HG02610 (cell line): ENCODE measurements at regions not wholly inside any gene's neighbourhood (a gene's known extent, or its start where the extent isn't known, plus 50 kb on each side); places are given as distances from the start of the nearest gene placed in this dataset.

ENCODE experiments used
- ATAC-seq: cut with Tn5 transposase; IDR thresholded peaks from one replicate; pipeline ENCODE4 v1.9.1; 2021; ENCODE audit warnings: mild to moderate bottlenecking, moderate library complexity; ENCODE audit not compliant: unreplicated experiment

GRCh38 chr13:106384516-106384915 lies 150.9 kb downstream of the EFNB2 start:
- no peak for ATAC-seq

DNA sequence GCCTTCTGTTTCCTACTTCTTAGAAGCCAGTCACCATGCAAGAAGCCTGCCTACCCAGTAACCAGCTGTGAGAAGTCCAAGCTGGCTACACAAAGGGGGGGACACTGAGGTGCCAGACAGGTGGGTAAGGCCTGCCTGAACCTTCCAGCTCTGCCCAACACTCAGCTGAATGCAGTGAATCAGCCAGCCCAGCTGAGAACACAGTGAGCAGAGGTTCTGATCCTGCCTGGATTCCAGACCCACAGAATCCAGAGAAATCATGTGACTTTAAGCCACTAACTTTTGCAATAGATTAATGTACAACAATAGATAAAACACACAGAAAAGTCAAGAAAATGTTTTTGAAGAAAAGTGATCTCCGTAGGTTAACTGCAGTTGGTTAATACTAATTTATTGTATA lies 151.7 kb downstream of the EFNB2 start:
- no peak for ATAC-seq

GRCh38 chr13:106382534-106382933 lies 152.9 kb downstream of the EFNB2 start:
- ATAC-seq: no peak

- no peak for ATAC-seq
Observed at GRCh38 chr13:106381091-106381490, 154.4 kb downstream of the EFNB2 start.

DNA sequence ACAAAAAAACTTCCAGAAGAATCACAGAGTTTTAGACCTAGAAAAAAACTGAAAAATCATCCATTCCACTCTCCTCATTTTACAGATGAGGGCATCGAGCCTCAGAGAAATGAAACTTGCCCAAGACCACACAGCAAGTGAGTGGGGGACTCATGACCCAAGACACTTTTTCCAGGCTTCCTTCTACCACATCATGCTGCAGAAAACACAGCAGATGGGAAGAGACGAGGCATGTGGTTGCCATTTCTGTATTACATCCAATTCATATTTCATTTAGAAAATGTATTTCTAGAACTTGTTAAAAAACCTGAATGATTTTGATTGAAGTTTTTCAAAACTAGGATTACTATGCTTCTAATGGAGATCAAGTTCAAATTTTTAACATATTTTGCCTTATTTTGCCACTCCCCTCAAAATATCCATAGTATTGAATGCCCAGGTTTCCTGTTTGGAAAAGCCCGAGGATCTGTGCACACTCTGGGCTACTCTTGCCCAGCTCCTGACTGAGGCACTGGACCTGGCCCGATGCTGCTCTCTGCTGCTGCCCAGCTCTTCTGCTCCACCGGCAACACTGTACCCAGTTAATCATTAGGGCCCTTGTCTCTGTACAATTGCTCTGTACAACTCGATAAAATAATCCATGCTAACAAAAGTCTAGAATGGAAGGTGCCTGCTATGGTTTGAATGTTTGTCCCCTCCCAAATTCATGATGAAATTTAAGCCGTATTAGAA lies 157.4 kb downstream of the EFNB2 start:
- ATAC-seq: no peak

- no peak for ATAC-seq
Observed at GRCh38 chr13:106377341-106377740, 158.1 kb downstream of the EFNB2 start.

GRCh38 chr13:106376401-106377112 lies 158.9 kb downstream of the EFNB2 start:
- no peak for ATAC-seq

DNA sequence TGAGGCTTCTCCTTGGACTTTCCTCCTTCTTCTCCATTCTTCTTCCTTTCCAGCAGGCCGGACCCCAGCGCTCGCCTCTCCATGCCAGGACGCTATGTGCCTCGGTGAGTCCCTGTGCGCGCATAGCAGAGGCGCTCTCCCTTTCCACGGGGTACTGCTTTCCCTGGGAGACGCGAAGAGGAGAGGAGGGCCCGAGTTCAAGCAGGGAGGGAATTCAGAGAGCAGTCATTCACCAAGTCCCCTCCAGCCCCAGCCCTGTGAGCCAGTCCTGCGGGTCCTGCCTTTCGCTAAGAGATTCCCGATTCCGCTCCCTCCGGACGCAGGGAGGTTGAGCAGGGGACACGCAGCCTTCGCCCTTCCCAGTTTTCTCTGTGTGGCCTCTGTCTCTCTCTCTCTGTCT lies 160.4 kb downstream of the EFNB2 start:
- ATAC-seq: no peak

GRCh38 chr13:106374631-106375030 lies 160.8 kb downstream of the EFNB2 start:
- ATAC-seq: no peak

- peak; percentile 88 for ATAC-seq
Observed at GRCh38 chr13:106373989-106374572, 161.4 kb downstream of the EFNB2 start.

DNA sequence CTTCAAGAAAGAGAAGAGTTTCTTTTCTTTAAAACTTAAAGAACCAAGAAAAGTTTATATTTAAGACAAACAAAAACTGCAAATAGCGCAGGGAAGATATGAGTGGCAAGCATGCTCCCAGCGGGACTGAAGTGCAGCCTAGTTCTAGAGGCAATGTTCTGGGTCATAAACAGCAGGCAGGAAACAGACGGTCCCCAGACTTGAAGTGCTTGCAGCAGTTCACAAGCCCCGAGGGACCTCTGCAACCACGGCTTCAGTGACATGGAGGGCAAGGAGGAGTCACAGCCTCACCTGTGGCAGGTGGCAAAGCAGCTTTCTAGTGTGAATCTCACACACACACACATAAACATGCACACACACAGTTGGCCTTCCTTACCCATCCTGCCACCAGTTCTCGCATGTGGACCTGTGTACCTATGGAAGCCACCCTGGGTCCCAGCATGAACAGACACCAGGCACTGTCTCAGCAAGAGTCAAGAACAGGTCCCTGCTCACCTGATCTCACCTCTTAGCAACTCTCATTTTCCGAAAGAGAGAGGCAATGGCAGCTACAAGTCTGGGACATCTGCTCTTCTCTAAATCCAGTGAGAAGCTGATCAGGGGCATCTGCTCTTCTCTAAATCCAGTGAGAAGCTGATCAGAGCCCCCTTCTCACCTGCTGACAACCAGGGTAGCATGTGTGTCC lies 162.0 kb downstream of the EFNB2 start:
- peak; percentile 67 for ATAC-seq

- peak; percentile 22 for ATAC-seq
Observed at GRCh38 chr13:106372199-106373155, 163.0 kb downstream of the EFNB2 start.

GRCh38 chr13:106371024-106371423 lies 164.4 kb downstream of the EFNB2 start:
- no peak for ATAC-seq

DNA sequence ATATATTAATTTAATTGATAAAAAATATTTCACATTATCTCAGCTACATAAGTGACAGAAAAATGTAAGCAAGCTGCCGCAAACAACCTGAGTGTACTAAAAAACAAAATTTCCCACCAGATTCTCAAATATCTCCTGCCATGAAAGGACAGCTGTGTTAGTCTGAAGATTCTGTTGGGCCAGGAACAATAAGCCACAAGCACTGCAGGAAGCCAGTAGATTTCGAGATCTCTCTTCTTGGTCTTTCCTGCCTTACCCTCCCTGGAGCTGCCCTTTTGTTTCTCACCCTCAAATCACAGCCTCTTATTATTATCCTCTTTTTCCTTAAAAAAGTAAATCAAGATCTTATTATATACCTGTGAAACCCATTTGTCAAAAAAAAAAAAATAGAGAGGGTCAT lies 165.6 kb downstream of the EFNB2 start:
- no peak for ATAC-seq

GRCh38 chr13:106369091-106369490 lies 166.4 kb downstream of the EFNB2 start:
- no peak for ATAC-seq

- ATAC-seq: peak; percentile 43
Observed at GRCh38 chr13:106367361-106367971, 168.0 kb downstream of the EFNB2 start.

DNA sequence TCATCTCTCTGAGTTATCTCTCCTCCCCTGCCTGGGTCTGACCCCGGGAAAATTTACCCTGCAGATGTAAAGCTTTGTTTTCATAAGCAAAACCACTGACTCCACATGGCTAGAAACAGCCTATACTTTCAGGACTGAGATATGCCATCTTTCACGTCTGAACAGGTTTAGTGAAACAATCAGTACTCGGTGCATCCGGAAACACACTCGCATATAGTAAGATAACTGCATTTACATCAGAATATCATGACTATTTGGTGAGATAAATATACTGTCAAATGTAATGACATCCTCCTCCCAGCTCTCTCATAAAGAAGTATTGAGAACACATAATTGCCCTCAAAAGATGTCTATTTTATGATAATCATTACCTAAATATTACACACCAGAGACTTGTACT lies 172.8 kb downstream of the EFNB2 start:
- no peak for ATAC-seq

GRCh38 chr13:106361621-106362020 lies 173.8 kb downstream of the EFNB2 start:
- ATAC-seq: no peak

- ATAC-seq: no peak
Observed at GRCh38 chr13:106357198-106357597, 178.3 kb downstream of the EFNB2 start.

DNA sequence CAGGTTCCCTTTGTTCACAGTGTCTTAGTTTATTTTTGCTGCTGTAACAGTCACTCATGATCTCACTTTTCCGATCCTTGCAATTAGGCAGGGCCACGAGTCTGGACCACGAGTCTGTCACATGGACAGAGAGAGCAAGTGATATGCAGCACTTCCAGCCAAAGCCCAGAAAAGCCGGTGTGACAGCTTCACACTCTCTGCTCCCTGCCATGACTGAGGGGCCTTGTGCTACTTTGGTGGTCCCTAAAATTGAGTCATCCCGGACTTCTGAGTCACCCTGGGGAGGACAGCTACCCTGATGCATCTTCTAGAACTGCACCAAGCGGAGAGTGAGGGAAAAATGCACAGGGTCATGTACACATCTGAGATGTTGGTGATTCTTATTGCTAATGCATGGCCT lies 179.6 kb downstream of the EFNB2 start:
- no peak for ATAC-seq
